ENCODE measurements at regions not wholly inside any gene's neighbourhood (a gene's known extent, or its start where the extent isn't known, plus 50 kb on each side); places are given as distances from the start of the nearest gene placed in this dataset.
"Not testable (repeated sequence)": the region's sequence is repeated elsewhere in the genome, so short reads cannot be mapped to it uniquely, and the experiment has no call there.

- no peak for DNase-seq
Observed at GRCh38 chr12:112616469-112617152, 174.9 kb upstream of the RPH3A start.

DNA sequence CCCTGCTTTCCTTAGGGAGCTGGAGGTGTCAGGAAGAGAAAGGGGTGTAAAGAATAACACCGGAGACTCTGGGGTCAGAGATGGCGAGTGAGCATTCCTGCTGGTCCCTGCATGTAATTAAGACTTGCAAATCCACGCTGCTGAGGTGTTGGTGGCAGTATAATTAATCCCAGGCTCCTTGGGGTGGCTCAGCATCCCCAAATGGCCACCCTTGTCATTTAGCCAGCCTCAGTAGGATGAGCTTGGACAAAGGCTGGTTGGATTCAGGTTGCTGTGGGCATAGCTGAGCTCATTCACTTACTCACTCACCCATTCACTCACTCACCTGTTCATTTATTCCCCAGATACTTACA lies 174.4 kb upstream of the RPH3A start:
- no peak for DNase-seq

DNA sequence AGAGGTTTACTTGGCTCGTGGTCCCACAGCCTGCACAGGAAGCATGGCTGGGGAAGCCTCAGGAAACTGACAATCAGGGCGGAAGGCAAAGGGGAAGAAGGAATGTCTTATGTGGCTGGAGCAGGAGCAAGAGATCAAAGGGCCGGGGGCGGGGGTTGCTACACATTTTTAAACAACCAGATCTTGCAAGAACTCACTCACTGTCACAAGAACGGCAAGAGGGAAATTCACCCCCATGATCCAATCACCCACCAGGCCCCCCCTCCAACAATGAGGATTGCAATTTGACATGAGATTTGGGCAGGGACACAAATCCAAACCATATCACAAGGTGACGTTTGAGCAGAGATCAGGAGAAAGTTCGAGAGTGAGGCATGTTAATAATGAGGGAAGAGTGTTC lies 163.7 kb upstream of the RPH3A start:
- DNase-seq, result no peak

DNA sequence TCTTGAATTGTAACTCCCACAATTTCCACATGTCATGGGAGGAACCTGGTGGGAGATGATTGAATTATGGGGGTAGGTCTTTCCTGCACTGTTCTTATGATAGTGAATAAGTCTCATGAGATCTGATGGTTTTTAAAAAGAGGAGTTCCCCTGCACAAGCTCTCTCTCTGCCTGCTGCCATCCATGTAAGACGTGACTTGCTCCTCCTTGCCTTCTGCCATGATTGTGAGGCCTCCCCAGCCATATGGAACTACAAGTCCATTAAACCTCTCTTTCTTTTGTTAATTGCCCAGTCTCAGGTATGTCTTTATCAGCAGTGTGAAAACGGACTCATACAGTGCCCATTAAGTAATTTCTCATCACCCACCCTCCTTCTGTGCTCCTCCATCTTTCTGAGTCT lies 159.6 kb upstream of the RPH3A start:
- not testable (repeated sequence) for DNase-seq

GRCh38 chr12:112635036-112635435 lies 156.5 kb upstream of the RPH3A start:
- no peak for DNase-seq

DNA sequence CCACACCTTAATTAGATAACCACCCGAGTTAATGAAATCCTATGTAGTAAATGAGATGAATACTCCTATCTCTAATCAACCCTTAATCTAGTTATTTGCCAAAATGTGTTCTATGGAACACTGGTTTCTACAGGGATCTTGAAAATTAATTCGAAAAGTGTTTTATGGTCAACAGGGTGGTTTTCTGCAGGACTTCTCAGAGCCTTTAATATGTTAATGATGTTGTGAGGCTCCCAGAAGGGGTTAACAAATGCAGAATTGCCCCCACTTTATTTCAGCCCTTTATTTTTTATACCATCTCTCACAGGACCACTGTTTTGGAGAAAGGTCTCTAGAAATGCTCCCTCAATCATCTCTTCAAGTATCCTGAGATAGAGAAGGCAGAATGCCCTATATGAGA lies 153.1 kb upstream of the RPH3A start:
- DNase-seq, result no peak

DNA sequence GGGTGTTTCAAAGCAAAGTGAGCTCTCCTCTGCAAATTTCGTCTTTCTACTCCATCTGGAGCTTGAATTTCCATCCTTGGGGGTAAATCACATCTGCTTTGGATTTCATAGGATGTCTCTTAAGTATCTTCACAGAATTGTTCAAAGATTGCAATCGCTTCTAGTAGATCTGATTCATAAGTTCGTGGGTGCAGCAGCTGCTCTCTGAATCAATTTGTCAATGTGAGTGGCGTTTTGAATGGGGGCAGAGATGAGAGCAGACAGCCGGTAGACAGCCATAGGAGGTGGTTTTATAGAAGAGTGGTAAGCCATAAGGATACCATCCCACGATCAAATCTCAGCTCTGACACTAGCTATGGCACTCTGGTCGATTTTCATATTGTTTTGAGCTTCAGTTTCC lies 146.0 kb upstream of the RPH3A start:
- no peak for DNase-seq

DNA sequence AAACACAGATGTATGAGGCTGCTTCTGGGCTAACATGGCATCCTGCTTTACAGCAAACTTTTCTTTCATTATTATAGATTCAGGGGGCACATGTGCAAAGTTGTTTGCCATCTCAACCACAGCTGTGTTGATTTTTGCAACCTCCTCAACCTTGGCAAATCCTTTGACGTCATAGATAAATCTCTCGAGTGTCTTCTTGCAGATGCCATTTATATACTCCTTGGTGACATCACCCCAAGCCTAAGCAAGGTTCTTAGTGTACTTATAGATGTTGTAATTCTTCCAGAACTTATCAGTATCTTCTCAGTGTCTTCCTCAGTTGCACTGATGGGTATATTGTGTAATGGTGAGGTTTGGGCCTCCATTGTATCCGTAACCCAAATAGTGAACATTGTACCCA lies 135.4 kb upstream of the RPH3A start:
- no peak for DNase-seq

GRCh38 chr12:112664569-112664968 lies 127.0 kb upstream of the RPH3A start:
- DNase-seq, result no peak

GRCh38 chr12:112665958-112666357 lies 125.6 kb upstream of the RPH3A start:
- DNase-seq, result no peak

- no peak for DNase-seq
Observed at GRCh38 chr12:112671564-112671963, 120.0 kb upstream of the RPH3A start.

- no peak for DNase-seq
Observed at GRCh38 chr12:112674539-112674938, 117.0 kb upstream of the RPH3A start.

GRCh38 chr12:112676507-112676906 lies 115.0 kb upstream of the RPH3A start:
- DNase-seq, result no peak

GRCh38 chr12:112677050-112677765 lies 114.3 kb upstream of the RPH3A start:
- DNase-seq, result no peak

DNA sequence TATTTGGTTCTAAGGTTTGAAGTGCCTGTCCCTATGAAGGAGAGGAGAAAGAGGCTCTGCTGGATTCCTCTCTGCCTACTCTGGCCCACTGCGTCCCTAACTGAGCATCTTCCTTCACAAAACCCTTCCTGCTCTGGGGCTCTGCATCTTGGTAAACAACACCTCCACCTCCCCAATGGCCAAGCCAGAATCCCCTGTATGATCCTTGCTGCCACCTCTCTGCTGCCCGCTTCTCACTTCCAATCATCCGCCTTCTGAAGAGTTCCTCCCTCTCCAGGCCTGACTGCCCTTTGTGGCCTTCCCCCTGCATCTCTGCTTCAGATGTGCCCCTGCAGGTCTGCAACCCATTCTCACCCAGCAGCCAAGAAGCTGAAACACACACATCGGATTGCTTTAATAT lies 110.6 kb upstream of the RPH3A start:
- no peak for DNase-seq

DNA sequence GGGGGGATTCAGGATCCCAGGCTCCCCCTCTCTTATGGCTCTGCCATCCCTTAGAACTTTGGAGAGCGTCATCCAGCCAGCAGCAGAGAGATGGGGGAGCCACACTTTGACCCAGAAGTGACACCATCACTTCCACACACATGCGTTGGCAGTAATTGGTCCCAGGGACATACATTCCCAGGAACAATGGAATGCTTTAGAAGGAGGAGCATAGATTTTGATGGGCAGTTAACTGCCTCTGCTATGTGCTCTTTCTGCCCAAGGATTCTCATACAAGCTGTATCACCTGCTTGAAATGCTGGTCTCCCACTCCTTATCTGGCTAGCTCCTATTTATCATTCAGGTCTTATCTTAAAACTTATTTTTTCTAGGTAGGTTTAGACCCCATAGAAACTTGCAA lies 109.0 kb upstream of the RPH3A start:
- no peak for DNase-seq

GRCh38 chr12:112684742-112685141 lies 106.8 kb upstream of the RPH3A start:
- no peak for DNase-seq

DNA sequence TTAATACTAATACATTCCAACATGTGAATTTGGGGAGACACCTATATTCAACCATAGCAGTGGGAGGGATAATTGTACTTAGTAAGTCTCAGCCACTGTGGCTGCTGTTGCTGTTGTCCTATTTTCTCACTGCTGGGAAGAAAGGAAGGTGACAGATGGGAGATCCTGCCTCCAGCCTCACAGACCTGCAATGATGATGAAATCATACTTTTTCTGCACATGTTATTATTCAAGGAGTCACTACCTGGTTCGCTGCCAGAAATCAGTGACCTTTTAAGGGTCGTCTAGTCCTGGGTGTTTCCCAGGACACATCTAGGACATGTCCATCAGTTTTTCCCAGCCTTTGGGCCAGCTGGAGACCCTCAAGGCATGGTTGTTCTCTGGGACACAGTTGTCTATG lies 106.2 kb upstream of the RPH3A start:
- no peak for DNase-seq

DNA sequence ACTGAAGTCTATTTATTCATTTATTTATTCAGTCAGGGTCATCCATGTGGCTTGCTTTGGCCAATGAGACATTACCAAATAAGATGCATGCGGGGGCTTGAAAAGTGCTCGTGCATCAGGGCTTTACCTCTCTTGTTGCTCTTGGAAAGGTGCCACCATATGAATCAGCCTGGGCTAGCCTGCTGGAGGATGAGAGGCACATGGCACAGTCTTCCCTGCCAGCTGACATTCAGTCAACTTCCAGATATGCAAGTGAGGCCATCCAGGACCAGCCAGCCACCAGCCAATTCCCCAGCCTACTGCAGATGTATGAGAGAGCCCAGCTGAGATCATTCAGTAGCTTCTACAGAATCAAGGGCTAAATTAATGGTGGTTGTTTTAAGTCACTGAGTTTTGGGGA lies 105.2 kb upstream of the RPH3A start:
- no peak for DNase-seq

DNA sequence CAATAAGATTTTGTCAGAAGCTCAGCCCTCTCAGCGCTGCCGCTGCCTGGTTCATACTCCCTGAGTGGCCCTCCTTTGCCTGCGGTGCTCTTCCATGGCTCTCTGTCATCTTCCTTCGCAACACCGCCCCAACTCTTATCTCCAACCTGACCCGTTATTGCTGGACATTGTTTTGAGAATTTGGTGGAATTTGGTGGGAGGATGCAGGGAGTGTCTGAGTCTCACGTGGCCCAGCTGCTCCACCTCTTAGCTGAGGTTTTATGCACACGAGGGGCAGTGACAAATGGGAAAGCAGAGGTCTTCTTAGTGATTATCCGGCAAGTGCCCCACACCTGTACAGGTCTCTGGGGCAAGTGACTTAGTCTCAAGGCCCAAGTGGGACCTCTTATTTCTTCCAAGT lies 97.5 kb upstream of the RPH3A start:
- no peak for DNase-seq

- DNase-seq, result not testable (repeated sequence)
Observed at GRCh38 chr12:112697441-112697840, 94.1 kb upstream of the RPH3A start.

DNA sequence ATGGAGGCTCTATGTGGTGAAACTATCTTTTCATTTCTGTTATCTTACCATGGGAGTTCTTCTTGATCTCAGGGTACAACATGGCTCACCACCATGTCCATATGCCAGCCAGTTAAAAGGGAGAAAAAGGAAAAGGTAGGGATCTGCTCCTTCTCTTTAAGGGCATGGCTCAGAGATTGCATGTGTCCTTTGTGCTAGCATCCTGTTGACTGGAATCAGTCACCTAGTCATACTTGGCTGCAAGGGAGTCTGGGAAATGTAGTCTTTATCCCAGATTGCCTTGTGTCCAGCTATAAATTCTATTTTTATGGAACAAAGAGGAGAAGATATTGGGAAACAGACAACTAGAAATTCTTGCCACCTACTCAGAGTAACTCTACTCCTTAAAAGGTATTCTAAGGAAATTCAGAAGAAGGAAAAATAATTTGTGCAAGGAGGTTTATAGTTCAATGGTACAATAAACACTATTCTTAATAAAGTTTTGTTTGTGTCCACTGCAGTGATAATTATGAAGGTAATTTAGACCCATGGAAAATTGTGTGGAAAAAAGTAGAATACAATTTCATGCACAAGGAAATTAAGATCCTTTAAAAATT lies 86.4 kb upstream of the RPH3A start:
- no peak for DNase-seq

DNA sequence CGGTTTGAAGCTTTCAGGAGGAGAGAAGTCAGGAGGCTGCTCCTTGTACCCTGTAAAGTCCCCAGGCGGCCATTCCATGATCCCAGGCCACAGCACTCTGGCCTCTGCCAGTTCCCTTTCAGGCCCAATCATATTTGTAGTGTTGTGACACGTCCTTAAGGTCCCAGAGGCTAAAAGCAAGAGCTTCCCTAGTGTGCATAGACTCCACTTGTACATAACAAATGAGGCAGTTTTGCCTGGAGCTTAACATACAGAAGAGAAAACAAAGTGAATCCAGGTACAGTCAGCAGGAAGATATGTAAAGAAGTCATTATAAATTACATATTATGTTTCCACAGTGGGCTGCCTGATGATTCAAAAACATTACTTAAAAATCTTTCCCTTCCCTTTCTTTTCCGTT lies 81.1 kb upstream of the RPH3A start:
- no peak for DNase-seq

GRCh38 chr12:112711026-112711425 lies 80.5 kb upstream of the RPH3A start:
- DNase-seq, result peak; percentile 1

DNA sequence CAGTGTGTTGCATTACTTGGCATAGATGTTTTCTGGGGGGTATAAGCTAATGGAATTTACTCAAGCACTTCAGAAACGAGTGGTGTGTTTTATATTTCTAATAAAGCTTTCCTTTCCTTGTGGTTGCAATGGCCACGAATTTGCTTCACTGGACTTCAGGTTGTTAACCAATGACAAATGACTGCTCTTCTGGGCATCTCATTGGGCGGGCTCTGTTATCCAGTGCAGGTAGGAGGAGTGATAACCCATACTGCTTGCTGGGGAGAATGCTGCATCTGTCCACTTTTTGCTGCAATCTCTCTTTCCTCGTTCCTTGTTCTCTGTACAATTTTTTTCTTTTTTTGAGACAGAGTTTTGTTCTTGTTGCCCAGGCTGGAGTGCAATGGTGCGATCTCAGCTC lies 80.0 kb upstream of the RPH3A start:
- DNase-seq, result no peak
